OCI-LY7 (cell line): ENCODE measurements at regions not wholly inside any gene's neighbourhood (a gene's known extent, or its start where the extent isn't known, plus 50 kb on each side); places are given as distances from the start of the nearest gene placed in this dataset.

Experiments used
- EZH2phosphoT487 ChIP-seq: fragments of 200-600 bp; sonication (generic); IDR thresholded peaks from 2 replicates; pipeline ENCODE4 v1.6.1; 2018; ENCODE audit warnings: low read depth, borderline replicate concordance, mild to moderate bottlenecking, mixed run types, antibody characterized with exemption, low read length, moderate library complexity, mixed read lengths
- TF ChIP-seq, protein P1 (sequence below): fragments of 200-600 bp; sonication (generic); conservative IDR thresholded peaks from 2 replicates; pipeline ENCODE4 v1.5.1; 2014; ENCODE audit warnings: mild to moderate bottlenecking, antibody characterized with exemption, low read length, moderate library complexity, mixed read lengths

DNA sequence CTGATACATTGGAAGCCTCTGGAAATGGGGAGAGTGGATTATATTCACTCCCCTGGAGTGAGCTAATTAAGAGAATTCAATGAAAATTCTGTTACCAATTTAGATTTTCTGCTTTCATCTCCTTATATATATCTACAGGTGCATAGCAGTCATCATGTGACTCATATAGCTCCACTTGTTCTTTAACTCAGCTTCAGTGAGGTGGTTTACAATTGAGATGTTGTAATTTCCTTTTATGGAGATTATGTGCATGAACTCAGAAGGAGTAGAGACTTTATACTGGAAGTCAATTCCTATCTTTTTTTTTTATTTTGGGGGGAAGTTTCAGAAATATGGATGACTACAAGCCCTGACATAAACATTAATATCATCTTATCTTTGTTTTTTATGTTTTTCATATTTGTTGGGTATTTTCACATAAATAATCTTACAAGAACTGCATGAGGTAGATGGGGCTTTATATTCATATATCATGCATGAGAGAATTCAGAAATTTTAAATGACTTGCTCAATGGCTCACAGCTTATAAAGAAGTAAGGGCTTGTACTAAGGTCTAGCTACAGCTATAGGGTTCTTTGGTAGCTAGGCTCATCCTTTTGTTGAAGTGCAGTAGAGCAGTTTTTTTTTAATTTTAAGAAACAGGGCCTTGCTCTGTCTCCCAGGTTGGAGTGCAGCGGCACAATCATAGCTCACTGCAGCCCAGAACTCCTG is 92.3 kb upstream of the SCAF11 start:
- TF ChIP-seq, protein P1, sequence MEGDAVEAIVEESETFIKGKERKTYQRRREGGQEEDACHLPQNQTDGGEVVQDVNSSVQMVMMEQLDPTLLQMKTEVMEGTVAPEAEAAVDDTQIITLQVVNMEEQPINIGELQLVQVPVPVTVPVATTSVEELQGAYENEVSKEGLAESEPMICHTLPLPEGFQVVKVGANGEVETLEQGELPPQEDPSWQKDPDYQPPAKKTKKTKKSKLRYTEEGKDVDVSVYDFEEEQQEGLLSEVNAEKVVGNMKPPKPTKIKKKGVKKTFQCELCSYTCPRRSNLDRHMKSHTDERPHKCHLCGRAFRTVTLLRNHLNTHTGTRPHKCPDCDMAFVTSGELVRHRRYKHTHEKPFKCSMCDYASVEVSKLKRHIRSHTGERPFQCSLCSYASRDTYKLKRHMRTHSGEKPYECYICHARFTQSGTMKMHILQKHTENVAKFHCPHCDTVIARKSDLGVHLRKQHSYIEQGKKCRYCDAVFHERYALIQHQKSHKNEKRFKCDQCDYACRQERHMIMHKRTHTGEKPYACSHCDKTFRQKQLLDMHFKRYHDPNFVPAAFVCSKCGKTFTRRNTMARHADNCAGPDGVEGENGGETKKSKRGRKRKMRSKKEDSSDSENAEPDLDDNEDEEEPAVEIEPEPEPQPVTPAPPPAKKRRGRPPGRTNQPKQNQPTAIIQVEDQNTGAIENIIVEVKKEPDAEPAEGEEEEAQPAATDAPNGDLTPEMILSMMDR = no peak
- TF ChIP-seq EZH2phosphoT487 = no peak
